Germinal center (tissue), 1 donor: ENCODE measurements at regions not wholly inside any gene's neighbourhood (a gene's known extent, or its start where the extent isn't known, plus 50 kb on each side); places are given as distances from the start of the nearest gene placed in this dataset.
"Not testable (repeated sequence)": the region's sequence is repeated elsewhere in the genome, so short reads cannot be mapped to it uniquely, and the experiment has no call there.

ENCODE experiments used
- DNase-seq: peaks from one replicate; pipeline ENCODE4 v3.0.0; 2012; ENCODE audit warnings: mixed read lengths, low spot score

GRCh38 chr4:117014236-117014635, 71.1 kb downstream of the TRAM1L1 start:
- no peak for DNase-seq

GRCh38 chr4:117010671-117011070, 74.7 kb downstream of the TRAM1L1 start:
- DNase-seq, result no peak

- DNase-seq, result no peak
These were observed 84.3 kb downstream of the TRAM1L1 start for GRCh38 chr4:117001077-117001476.

- DNase-seq, result no peak
These were observed 102.7 kb downstream of the TRAM1L1 start for GRCh38 chr4:116982656-116983055.

GRCh38 chr4:116980436-116980835, 104.9 kb downstream of the TRAM1L1 start:
- DNase-seq, result not testable (repeated sequence)

GRCh38 chr4:116959045-116959444, 126.3 kb downstream of the TRAM1L1 start:
- no peak for DNase-seq

- DNase-seq, result no peak
These were observed 131.4 kb downstream of the TRAM1L1 start for GRCh38 chr4:116953947-116954346.

GRCh38 chr4:116952530-116953136, 132.7 kb downstream of the TRAM1L1 start:
- DNase-seq, result no peak

GRCh38 chr4:116949856-116950255, 135.5 kb downstream of the TRAM1L1 start:
- no peak for DNase-seq

- DNase-seq, result no peak
These were observed 143.1 kb downstream of the TRAM1L1 start for GRCh38 chr4:116942315-116942714.

GRCh38 chr4:116930329-116930728, 155.0 kb downstream of the TRAM1L1 start:
- DNase-seq, result no peak

- DNase-seq, result no peak
These were observed 158.6 kb downstream of the TRAM1L1 start for GRCh38 chr4:116926631-116927295.

GRCh38 chr4:116925900-116926457, 159.4 kb downstream of the TRAM1L1 start:
- no peak for DNase-seq

- DNase-seq, result no peak
These were observed 162.0 kb downstream of the TRAM1L1 start for GRCh38 chr4:116923389-116923788.

- no peak for DNase-seq
These were observed 171.9 kb downstream of the TRAM1L1 start for GRCh38 chr4:116913451-116913850.

GRCh38 chr4:116906758-116907157, 178.6 kb downstream of the TRAM1L1 start:
- no peak for DNase-seq

GRCh38 chr4:116899561-116899960, 185.8 kb downstream of the TRAM1L1 start:
- DNase-seq, result no peak

GRCh38 chr4:116885579-116885978, 199.8 kb downstream of the TRAM1L1 start:
- no peak for DNase-seq

- DNase-seq, result no peak
These were observed 202.9 kb downstream of the TRAM1L1 start for GRCh38 chr4:116882503-116882902.

GRCh38 chr4:116881077-116881476, 204.3 kb downstream of the TRAM1L1 start:
- no peak for DNase-seq

- DNase-seq, result no peak
These were observed 204.8 kb downstream of the TRAM1L1 start for GRCh38 chr4:116880625-116881024.

- DNase-seq, result no peak
These were observed 207.1 kb downstream of the TRAM1L1 start for GRCh38 chr4:116878280-116878679.

GRCh38 chr4:116877069-116877468, 208.3 kb downstream of the TRAM1L1 start:
- DNase-seq, result no peak

GRCh38 chr4:116872941-116873340, 212.4 kb downstream of the TRAM1L1 start:
- no peak for DNase-seq
